NCI-H1048 (cell line): ENCODE measurements at regions not wholly inside any gene's neighbourhood (a gene's known extent, or its start where the extent isn't known, plus 50 kb on each side); places are given as distances from the start of the nearest gene placed in this dataset.
A peak's percentile ranks its signal among the peaks of the same experiment; 100 is the strongest.
"Not testable (repeated sequence)": the region's sequence is repeated elsewhere in the genome, so short reads cannot be mapped to it uniquely, and the experiment has no call there.

Experiments used
- DNase-seq: peaks from one replicate; lab custom pipeline; 2025; lab: John Stamatoyannopoulos, UW

GRCh38 chr2:192775459-192776262 is 580.9 kb upstream of the TMEFF2 start:
- no peak for DNase-seq

GRCh38 chr2:192775011-192775410 is 580.3 kb upstream of the TMEFF2 start:
- DNase-seq = no peak

GRCh38 chr2:192773044-192773443 is 578.3 kb upstream of the TMEFF2 start:
- no peak for DNase-seq

GRCh38 chr2:192749611-192750200 is 555.0 kb upstream of the TMEFF2 start:
- DNase-seq = no peak

GRCh38 chr2:192741889-192742288 is 547.2 kb upstream of the TMEFF2 start:
- no peak for DNase-seq

GRCh38 chr2:192735447-192735846 is 540.7 kb upstream of the TMEFF2 start:
- DNase-seq = no peak

GRCh38 chr2:192729369-192729768 is 534.6 kb upstream of the TMEFF2 start:
- no peak for DNase-seq

GRCh38 chr2:192725991-192726390 is 531.3 kb upstream of the TMEFF2 start:
- DNase-seq = no peak

- no peak for DNase-seq
Observed at GRCh38 chr2:192719629-192720028, 524.9 kb upstream of the TMEFF2 start.

- DNase-seq = no peak
Observed at GRCh38 chr2:192718340-192718739, 523.6 kb upstream of the TMEFF2 start.

- no peak for DNase-seq
Observed at GRCh38 chr2:192700934-192701333, 506.2 kb upstream of the TMEFF2 start.

- DNase-seq = peak; percentile 32
Observed at GRCh38 chr2:192697880-192698279, 503.1 kb upstream of the TMEFF2 start.

- DNase-seq = no peak
Observed at GRCh38 chr2:192696857-192697256, 502.1 kb upstream of the TMEFF2 start.

GRCh38 chr2:192687015-192687414 is 492.3 kb upstream of the TMEFF2 start:
- DNase-seq = peak; percentile 19

- DNase-seq = not testable (repeated sequence)
Observed at GRCh38 chr2:192682511-192682910, 487.8 kb upstream of the TMEFF2 start.

- DNase-seq = no peak
Observed at GRCh38 chr2:192675681-192676080, 480.9 kb upstream of the TMEFF2 start.

GRCh38 chr2:192669505-192670091 is 474.9 kb upstream of the TMEFF2 start:
- DNase-seq = no peak

GRCh38 chr2:192660555-192660954 is 465.8 kb upstream of the TMEFF2 start:
- not testable (repeated sequence) for DNase-seq

- no peak for DNase-seq
Observed at GRCh38 chr2:192657362-192657761, 462.6 kb upstream of the TMEFF2 start.

- no peak for DNase-seq
Observed at GRCh38 chr2:192655916-192656315, 461.2 kb upstream of the TMEFF2 start.

- DNase-seq = no peak
Observed at GRCh38 chr2:192645811-192646598, 451.3 kb upstream of the TMEFF2 start.

- DNase-seq = no peak
Observed at GRCh38 chr2:192634557-192634956, 439.8 kb upstream of the TMEFF2 start.
